Activated naive CD4-positive, alpha-beta T cell treated with anti-CD3 and anti-CD28 coated beads, Interleukin-2, amount 10 ng/mL, durations not matched to agents 7 days and 5 days (primary cell): ENCODE measurements at regions not wholly inside any gene's neighbourhood (a gene's known extent, or its start where the extent isn't known, plus 50 kb on each side); places are given as distances from the start of the nearest gene placed in this dataset.

Source experiments
- CTCF ChIA-PET: fragments of 350-600 bp; sonication (Branson Sonifier 250); formaldehyde crosslinking; loops from one replicate; lab custom pipeline; 2021; ENCODE audit warnings: antibody characterized with exemption; lab: Charles Lee
- DNase-seq: peaks from one replicate; pipeline ENCODE4 v3.0.0-alpha.2; 2020
- H3K27ac Mint-ChIP-seq: one replicate; pipeline ENCODE4 v1.8.0; 2021; ENCODE audit warnings: mild to moderate bottlenecking, moderate library complexity, mixed read lengths
- H3K27me3 Mint-ChIP-seq: one replicate; pipeline ENCODE4 v1.8.0; 2021; ENCODE audit warnings: mild to moderate bottlenecking, mixed read lengths
- H3K36me3 Mint-ChIP-seq: one replicate; pipeline ENCODE4 v1.8.0; 2021; ENCODE audit warnings: mixed read lengths
- H3K4me1 Mint-ChIP-seq: one replicate; pipeline ENCODE4 v1.8.0; 2021; ENCODE audit warnings: mixed read lengths
- H3K4me3 Mint-ChIP-seq: one replicate; pipeline ENCODE4 v1.8.0; 2021; ENCODE audit warnings: mild to moderate bottlenecking, moderate library complexity, mixed read lengths
- H3K9me3 Mint-ChIP-seq: one replicate; pipeline ENCODE4 v1.8.0; 2021; ENCODE audit warnings: mixed read lengths

- Mint-ChIP-seq H3K27me3 (peaks cover 38% of the 10 kb centered on the region), H3K36me3 (no peaks in the 10 kb centered on the region), H3K4me1 (peaks cover 17% of the 10 kb centered on the region), H3K4me3 (no peak overlapping the region), H3K27ac (no peak overlapping the region), H3K9me3 (no peaks in the 10 kb centered on the region)
- DNase-seq, result no peak
- CTCF ChIA-PET, result no interaction called here
Observed at GRCh38 chr20:50266293-50267040, 75.8 kb downstream of the CEBPB start.

GRCh38 chr20:50267041-50267865 is 76.6 kb downstream of the CEBPB start:
- no peak overlapping the region for H3K4me3 Mint-ChIP-seq
- no peaks in the 10 kb centered on the region for H3K9me3 Mint-ChIP-seq
- no peak for DNase-seq
- H3K27me3 Mint-ChIP-seq, result peaks cover 44% of the 10 kb centered on the region
- H3K36me3 Mint-ChIP-seq, result no peaks in the 10 kb centered on the region
- CTCF ChIA-PET, result no interaction called here
- peaks cover 18% of the 10 kb centered on the region for H3K4me1 Mint-ChIP-seq
- no peak overlapping the region for H3K27ac Mint-ChIP-seq

GRCh38 chr20:50267866-50268219 is 77.2 kb downstream of the CEBPB start:
- no peak for DNase-seq
- Mint-ChIP-seq H3K36me3 (no peaks in the 10 kb centered on the region), H3K27ac (peak overlapping the region; percentile 8), H3K9me3 (no peaks in the 10 kb centered on the region), H3K4me3 (no peak overlapping the region), H3K27me3 (peaks cover 48% of the 10 kb centered on the region), H3K4me1 (peaks cover 18% of the 10 kb centered on the region)
- CTCF ChIA-PET, result no interaction called here

GRCh38 chr20:50269091-50270033 is 78.7 kb downstream of the CEBPB start:
- Mint-ChIP-seq H3K27ac (no peak overlapping the region), H3K36me3 (no peaks in the 10 kb centered on the region), H3K4me3 (no peak overlapping the region), H3K27me3 (peaks cover 60% of the 10 kb centered on the region), H3K9me3 (no peaks in the 10 kb centered on the region), H3K4me1 (peaks cover 18% of the 10 kb centered on the region)
- CTCF ChIA-PET, result no interaction called here
- no peak for DNase-seq

GRCh38 chr20:50270034-50270395 is 79.4 kb downstream of the CEBPB start:
- H3K9me3 Mint-ChIP-seq, result no peaks in the 10 kb centered on the region
- H3K27ac Mint-ChIP-seq, result no peak overlapping the region
- no peaks in the 10 kb centered on the region for H3K36me3 Mint-ChIP-seq
- CTCF ChIA-PET, result no interaction called here
- no peak for DNase-seq
- no peak overlapping the region for H3K4me3 Mint-ChIP-seq
- H3K4me1 Mint-ChIP-seq, result peaks cover 18% of the 10 kb centered on the region
- peaks cover 63% of the 10 kb centered on the region for H3K27me3 Mint-ChIP-seq

- H3K4me3 Mint-ChIP-seq, result no peak overlapping the region
- peaks cover 14% of the 10 kb centered on the region for H3K4me1 Mint-ChIP-seq
- H3K9me3 Mint-ChIP-seq, result no peaks in the 10 kb centered on the region
- H3K27me3 Mint-ChIP-seq, result peaks cover 68% of the 10 kb centered on the region
- DNase-seq, result no peak
- H3K36me3 Mint-ChIP-seq, result no peaks in the 10 kb centered on the region
- CTCF ChIA-PET, result no interaction called here
- H3K27ac Mint-ChIP-seq, result no peak overlapping the region
Observed at GRCh38 chr20:50270569-50270968, 79.9 kb downstream of the CEBPB start.

- CTCF ChIA-PET, result no interaction called here
Observed at GRCh38 chr20:50271176-50271575, 80.5 kb downstream of the CEBPB start.

GRCh38 chr20:50271612-50272011 is 81.0 kb downstream of the CEBPB start:
- no peak for DNase-seq
- Mint-ChIP-seq H3K4me1 (peaks cover 8% of the 10 kb centered on the region), H3K36me3 (no peaks in the 10 kb centered on the region), H3K9me3 (no peaks in the 10 kb centered on the region), H3K4me3 (no peak overlapping the region), H3K27ac (no peak overlapping the region), H3K27me3 (peaks cover 79% of the 10 kb centered on the region)
- CTCF ChIA-PET, result no interaction called here

More at GRCh38 chr20:50271176-50271575, 80.5 kb downstream of the CEBPB start:
- Mint-ChIP-seq H3K4me1 (peaks cover 8% of the 10 kb centered on the region), H3K27me3 (peaks cover 74% of the 10 kb centered on the region), H3K4me3 (no peak overlapping the region), H3K27ac (no peak overlapping the region), H3K36me3 (no peaks in the 10 kb centered on the region), H3K9me3 (no peaks in the 10 kb centered on the region)
- DNase-seq, result no peak

GRCh38 chr20:50272030-50272723 is 81.5 kb downstream of the CEBPB start:
- Mint-ChIP-seq H3K27ac (no peak overlapping the region), H3K4me1 (peaks cover 8% of the 10 kb centered on the region), H3K36me3 (no peaks in the 10 kb centered on the region), H3K4me3 (no peak overlapping the region), H3K9me3 (no peaks in the 10 kb centered on the region), H3K27me3 (peaks cover 84% of the 10 kb centered on the region)
- DNase-seq, result no peak
- CTCF ChIA-PET, result no interaction called here

- no peak for DNase-seq
- H3K27ac Mint-ChIP-seq, result no peak overlapping the region
- no peaks in the 10 kb centered on the region for H3K36me3 Mint-ChIP-seq
- peaks cover 84% of the 10 kb centered on the region for H3K27me3 Mint-ChIP-seq
- H3K4me3 Mint-ChIP-seq, result no peak overlapping the region
- peaks cover 8% of the 10 kb centered on the region for H3K4me1 Mint-ChIP-seq
- CTCF ChIA-PET, result no interaction called here
- no peaks in the 10 kb centered on the region for H3K9me3 Mint-ChIP-seq
Observed at GRCh38 chr20:50272724-50273446, 82.3 kb downstream of the CEBPB start.

GRCh38 chr20:50273601-50274491 is 83.2 kb downstream of the CEBPB start:
- CTCF ChIA-PET, result no interaction called here
- Mint-ChIP-seq H3K9me3 (no peaks in the 10 kb centered on the region), H3K27ac (no peak overlapping the region), H3K4me1 (peaks cover 8% of the 10 kb centered on the region), H3K36me3 (no peaks in the 10 kb centered on the region), H3K4me3 (no peak overlapping the region), H3K27me3 (peaks cover 84% of the 10 kb centered on the region)
- no peak for DNase-seq

GRCh38 chr20:50274570-50275430 is 84.2 kb downstream of the CEBPB start:
- Mint-ChIP-seq H3K27ac (no peak overlapping the region), H3K4me3 (no peak overlapping the region), H3K4me1 (peaks cover 8% of the 10 kb centered on the region), H3K27me3 (peaks cover 82% of the 10 kb centered on the region), H3K36me3 (no peaks in the 10 kb centered on the region), H3K9me3 (no peaks in the 10 kb centered on the region)
- no peak for DNase-seq
- CTCF ChIA-PET, result interaction anchor here (0.6 kb wide), 1 partner anchor 77 kb away, joined by 3 read pairs; no protein-coding TSS in a partner anchor
